ENCODE measurements at regions not wholly inside any gene's neighbourhood (a gene's known extent, or its start where the extent isn't known, plus 50 kb on each side); places are given as distances from the start of the nearest gene placed in this dataset.

- TF ChIP-seq POLR2A (IDR thresholded peaks at IDR 0.05) (no peak), CTCF (IDR thresholded peaks at IDR 0.05) (no peak)
- H3K36me3 ChIP-seq = no peaks in the 10 kb centered on the region
- no peak for DNase-seq
- H3K9me3 ChIP-seq = no peaks in the 10 kb centered on the region
- H3K4me3 ChIP-seq (replicated peaks in 1 of 3) = no peak overlapping the region
- intact Hi-C loops (cut with DNase I) = no loop called here
- H3K27ac ChIP-seq = no peak overlapping the region
- WGBS, 2 donors = 74 to 80% methylated on average over 4 of the region's 4 CpGs
- H3K27me3 ChIP-seq = no peaks in the 10 kb centered on the region
- H3K4me1 ChIP-seq = no peaks in the 10 kb centered on the region
Measured at GRCh38 chr5:164204338-164204946, 699.0 kb downstream of the MAT2B start.

- no peak for DNase-seq
- Histone ChIP-seq H3K9me3 (no peaks in the 10 kb centered on the region), H3K36me3 (no peaks in the 10 kb centered on the region), H3K27ac (no peak overlapping the region), H3K4me3 (replicated peaks in 1 of 3) (no peak overlapping the region), H3K27me3 (no peaks in the 10 kb centered on the region), H3K4me1 (no peaks in the 10 kb centered on the region)
- WGBS, 2 donors = 85 to 93% methylated on average over 2 of the region's 2 CpGs
- intact Hi-C loops (cut with DNase I) = no loop called here
- TF ChIP-seq CTCF (IDR thresholded peaks at IDR 0.05) (no peak), POLR2A (IDR thresholded peaks at IDR 0.05) (no peak)
Measured at GRCh38 chr5:164206196-164206595, 700.8 kb downstream of the MAT2B start.

- 86 to 87% methylated on average over 3 of the region's 3 CpGs for WGBS, 2 donors
- Histone ChIP-seq H3K4me1 (no peaks in the 10 kb centered on the region), H3K27ac (no peak overlapping the region), H3K4me3 (replicated peaks in 1 of 3) (no peak overlapping the region), H3K36me3 (no peaks in the 10 kb centered on the region), H3K9me3 (no peaks in the 10 kb centered on the region), H3K27me3 (no peaks in the 10 kb centered on the region)
- intact Hi-C loops (cut with DNase I) = no loop called here
- no peak for DNase-seq
- TF ChIP-seq POLR2A (IDR thresholded peaks at IDR 0.05) = no peak
- no peak for TF ChIP-seq CTCF (IDR thresholded peaks at IDR 0.05)
Measured at GRCh38 chr5:164207646-164208045, 702.2 kb downstream of the MAT2B start.

GRCh38 chr5:164210491-164210890, 705.1 kb downstream of the MAT2B start:
- TF ChIP-seq POLR2A (IDR thresholded peaks at IDR 0.05) = no peak
- no peak for TF ChIP-seq CTCF (IDR thresholded peaks at IDR 0.05)
- Histone ChIP-seq H3K9me3 (no peaks in the 10 kb centered on the region), H3K27me3 (no peaks in the 10 kb centered on the region), H3K4me1 (no peaks in the 10 kb centered on the region), H3K4me3 (replicated peaks in 1 of 3) (no peak overlapping the region), H3K27ac (no peak overlapping the region), H3K36me3 (no peaks in the 10 kb centered on the region)
- no peak for DNase-seq
- WGBS, 2 donors = 77 to 79% methylated on average over 3 of the region's 3 CpGs
- intact Hi-C loops (cut with DNase I) = no loop called here

- intact Hi-C loops (cut with DNase I) = no loop called here
- Histone ChIP-seq H3K4me1 (no peaks in the 10 kb centered on the region), H3K27me3 (no peaks in the 10 kb centered on the region), H3K9me3 (no peaks in the 10 kb centered on the region), H3K4me3 (replicated peaks in 1 of 3) (no peak overlapping the region), H3K36me3 (no peaks in the 10 kb centered on the region), H3K27ac (no peak overlapping the region)
- 88 to 98% methylated on average over 1 of the region's 1 CpG for WGBS, 2 donors
- DNase-seq = no peak
- TF ChIP-seq CTCF (IDR thresholded peaks at IDR 0.05) = no peak
- TF ChIP-seq POLR2A (IDR thresholded peaks at IDR 0.05) = no peak
Measured at GRCh38 chr5:164214698-164215097, 709.3 kb downstream of the MAT2B start.

All from thyroid gland (tissue), 4 donors.